Liver (tissue), 8 donors: ENCODE measurements at regions not wholly inside any gene's neighbourhood (a gene's known extent, or its start where the extent isn't known, plus 50 kb on each side); places are given as distances from the start of the nearest gene placed in this dataset.

Source experiments
- DNase-seq: peaks from one replicate; pipeline ENCODE4 v3.0.0-alpha.2; 2017; ENCODE audit warnings: low spot score
- H3K27ac ChIP-seq, 2 donors: one replicate each; pipeline ENCODE4 v1.7.0; 2013; ENCODE audit warnings: inconsistent platforms in 2 of 2, low read length in 2 of 2, control low read depth in 1 of 2, low read depth in 1 of 2, mild to moderate bottlenecking in 1 of 2
- H3K27me3 ChIP-seq, 4 donors: one replicate each; pipeline versions ENCODE4 v1.6.1 to v1.7.0; 2013; ENCODE audit warnings: low read length in 3 of 4, inconsistent platforms in 1 of 4, mild to moderate bottlenecking in 1 of 4, moderate library complexity in 1 of 4; ENCODE audit not compliant: control insufficient read depth in 4 of 4, insufficient read depth in 4 of 4
- H3K36me3 ChIP-seq, 4 donors: one replicate each; pipeline versions ENCODE4 v1.6.1 to v1.7.0; 2013; ENCODE audit warnings: low read length in 3 of 4, mild to moderate bottlenecking in 3 of 4, low read depth in 1 of 4, moderate library complexity in 1 of 4; ENCODE audit not compliant: control insufficient read depth in 4 of 4, insufficient read depth in 3 of 4
- H3K4me1 ChIP-seq, 4 donors: one replicate each; pipeline versions ENCODE4 v1.6.1 to v1.7.0; 2013; ENCODE audit warnings: low read length in 3 of 4, mild to moderate bottlenecking in 3 of 4, moderate library complexity in 1 of 4; ENCODE audit not compliant: control insufficient read depth in 4 of 4, insufficient read depth in 4 of 4
- H3K4me3 ChIP-seq, 3 donors: one replicate each; pipeline versions ENCODE4 v1.6.1 to v1.7.0; 2013; ENCODE audit warnings: low read length in 3 of 3, control low read depth in 1 of 3, low read depth in 1 of 3, mild to moderate bottlenecking in 1 of 3
- H3K9ac ChIP-seq, 2 donors: one replicate each; pipeline ENCODE4 v1.7.0; 2013; ENCODE audit warnings: low read length in 2 of 2, mild to moderate bottlenecking in 2 of 2, moderate library complexity in 2 of 2, control low read depth in 1 of 2, low read depth in 1 of 2
- H3K9me3 ChIP-seq, 4 donors: one replicate each; pipeline versions ENCODE4 v1.6.1 to v1.7.0; 2013; ENCODE audit warnings: low read length in 3 of 4; ENCODE audit not compliant: control insufficient read depth in 4 of 4
- EGR1 ChIP-seq, 2 donors: IDR thresholded peaks; 2 replicates each; pipeline ENCODE4 v1.6.1; 2016 to 2018; ENCODE audit warnings: antibody characterized with exemption in 2 of 2, low read depth in 2 of 2
- FOXA1 ChIP-seq: IDR thresholded peaks from 2 replicates; pipeline ENCODE4 v1.6.1; 2016; ENCODE audit warnings: antibody characterized with exemption
- FOXA2 ChIP-seq: IDR thresholded peaks from 2 replicates; pipeline ENCODE4 v1.6.1; 2016; ENCODE audit warnings: antibody characterized with exemption
- GABPA ChIP-seq, 2 donors: IDR thresholded peaks in 1 of 2; conservative IDR thresholded peaks in 1 of 2; 2 replicates each; pipeline ENCODE4 v1.6.1; 2016; ENCODE audit warnings: antibody characterized with exemption in 2 of 2, mild to moderate bottlenecking in 1 of 2, moderate library complexity in 1 of 2
- HNF4A ChIP-seq, 2 donors: conservative IDR thresholded peaks; 2 replicates each; pipeline ENCODE4 v1.6.1; 2016; ENCODE audit warnings: antibody characterized with exemption in 2 of 2, mild to moderate bottlenecking in 2 of 2
- HNF4G ChIP-seq: IDR thresholded peaks from 2 replicates; pipeline ENCODE4 v1.6.1; 2016; ENCODE audit warnings: antibody characterized with exemption
- JUND ChIP-seq, 2 donors: IDR thresholded peaks; 2 replicates each; pipeline ENCODE4 v1.6.1; 2016; ENCODE audit warnings: antibody characterized with exemption in 2 of 2
- MAX ChIP-seq: IDR thresholded peaks from 2 replicates; pipeline ENCODE4 v1.6.1; 2016; ENCODE audit warnings: antibody characterized with exemption
- NR2F2 ChIP-seq: IDR thresholded peaks from 2 replicates; pipeline ENCODE4 v1.6.1; 2016; ENCODE audit warnings: antibody characterized with exemption
- RAD21 ChIP-seq, 2 donors: IDR thresholded peaks; 2 replicates each; pipeline ENCODE4 v1.6.1; 2016; ENCODE audit warnings: antibody characterized with exemption in 2 of 2, mild to moderate bottlenecking in 2 of 2
- REST ChIP-seq: IDR thresholded peaks from 2 replicates; pipeline ENCODE4 v1.6.1; 2016; ENCODE audit warnings: antibody characterized with exemption, mild to moderate bottlenecking
- SP1 ChIP-seq: IDR thresholded peaks from 2 replicates; pipeline ENCODE4 v1.6.1; 2018; ENCODE audit warnings: antibody characterized with exemption, mild to moderate bottlenecking
- TAF1 ChIP-seq: conservative IDR thresholded peaks from 2 replicates; pipeline ENCODE4 v1.6.1; 2016; ENCODE audit warnings: antibody characterized with exemption, mild to moderate bottlenecking
- YY1 ChIP-seq: IDR thresholded peaks from 2 replicates; pipeline ENCODE4 v1.6.1; 2016; ENCODE audit warnings: antibody characterized with exemption, mild to moderate bottlenecking
- WGBS: extraction: QIAGEN DNeasy Blood & Tissue Kit; methylation state at CpG from one replicate; pipeline ENCODE4 v1.1.7; 2013; 5-methylcytosine and 5-hydroxymethylcytosine counted together
- TF ChIP-seq, protein P1 (sequence below): IDR thresholded peaks from 2 replicates; pipeline ENCODE4 v1.6.1; 2016; ENCODE audit warnings: antibody characterized with exemption
- TF ChIP-seq, protein P2 (sequence below): IDR thresholded peaks from 2 replicates; pipeline ENCODE4 v1.6.1; 2016; ENCODE audit warnings: antibody characterized with exemption
- TF ChIP-seq, protein P3 (sequence below): fragments of 150-350 bp; IDR thresholded peaks from 2 replicates; pipeline ENCODE4 v1.5.1; 2017; ENCODE audit warnings: improper control_type of control experiment, low read depth, low read length; ENCODE audit not compliant: missing input control
- donor health status: healthy.
- donor health status: healthy.
- donor health status: healthy.
- donor health status: healthy.
- donor health status: healthy.

GRCh38 chr7:86970986-86971385 lies 88.5 kb downstream of the ELAPOR2 start:
- TF ChIP-seq TAF1 = no peak
- TF ChIP-seq SP1 = no peak
- no peak for TF ChIP-seq HNF4G
- no peak for TF ChIP-seq HNF4A (conservative IDR thresholded peaks at IDR 0.05)
- TF ChIP-seq RAD21 (IDR thresholded peaks at IDR 0.05) = no peak
- no peak for TF ChIP-seq JUND (IDR thresholded peaks at IDR 0.05)
- no peak for DNase-seq
- Histone ChIP-seq H3K36me3 (no peaks in the 10 kb centered on the region), H3K9ac (no peak overlapping the region), H3K27ac (no peak overlapping the region), H3K4me3 (no peak overlapping the region), H3K27me3 (peaks cover 0 to 2% (median 0%) of the 10 kb centered on the region in 4 donors), H3K9me3 (no peaks in the 10 kb centered on the region), H3K4me1 (no peaks in the 10 kb centered on the region)
- 82% methylated on average over 2 of the region's 2 CpGs for WGBS

- Histone ChIP-seq H3K9ac (no peak overlapping the region), H3K4me1 (no peaks in the 10 kb centered on the region), H3K4me3 (no peak overlapping the region), H3K27ac (no peak overlapping the region), H3K9me3 (no peaks in the 10 kb centered on the region), H3K27me3 (peaks cover 0 to 2% (median 0%) of the 10 kb centered on the region in 4 donors), H3K36me3 (no peaks in the 10 kb centered on the region)
- no peak for TF ChIP-seq FOXA1
- TF ChIP-seq, protein P1, sequence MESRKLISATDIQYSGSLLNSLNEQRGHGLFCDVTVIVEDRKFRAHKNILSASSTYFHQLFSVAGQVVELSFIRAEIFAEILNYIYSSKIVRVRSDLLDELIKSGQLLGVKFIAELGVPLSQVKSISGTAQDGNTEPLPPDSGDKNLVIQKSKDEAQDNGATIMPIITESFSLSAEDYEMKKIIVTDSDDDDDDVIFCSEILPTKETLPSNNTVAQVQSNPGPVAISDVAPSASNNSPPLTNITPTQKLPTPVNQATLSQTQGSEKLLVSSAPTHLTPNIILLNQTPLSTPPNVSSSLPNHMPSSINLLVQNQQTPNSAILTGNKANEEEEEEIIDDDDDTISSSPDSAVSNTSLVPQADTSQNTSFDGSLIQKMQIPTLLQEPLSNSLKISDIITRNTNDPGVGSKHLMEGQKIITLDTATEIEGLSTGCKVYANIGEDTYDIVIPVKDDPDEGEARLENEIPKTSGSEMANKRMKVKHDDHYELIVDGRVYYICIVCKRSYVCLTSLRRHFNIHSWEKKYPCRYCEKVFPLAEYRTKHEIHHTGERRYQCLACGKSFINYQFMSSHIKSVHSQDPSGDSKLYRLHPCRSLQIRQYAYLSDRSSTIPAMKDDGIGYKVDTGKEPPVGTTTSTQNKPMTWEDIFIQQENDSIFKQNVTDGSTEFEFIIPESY = no peak
- TF ChIP-seq MAX = no peak
- TF ChIP-seq, protein P2, sequence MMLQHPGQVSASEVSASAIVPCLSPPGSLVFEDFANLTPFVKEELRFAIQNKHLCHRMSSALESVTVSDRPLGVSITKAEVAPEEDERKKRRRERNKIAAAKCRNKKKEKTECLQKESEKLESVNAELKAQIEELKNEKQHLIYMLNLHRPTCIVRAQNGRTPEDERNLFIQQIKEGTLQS = no peak
- TF ChIP-seq HNF4A (conservative IDR thresholded peaks at IDR 0.05) = no peak
- TF ChIP-seq REST = no peak
- TF ChIP-seq TAF1 = no peak
- no peak for TF ChIP-seq HNF4G
- TF ChIP-seq, protein P3, sequence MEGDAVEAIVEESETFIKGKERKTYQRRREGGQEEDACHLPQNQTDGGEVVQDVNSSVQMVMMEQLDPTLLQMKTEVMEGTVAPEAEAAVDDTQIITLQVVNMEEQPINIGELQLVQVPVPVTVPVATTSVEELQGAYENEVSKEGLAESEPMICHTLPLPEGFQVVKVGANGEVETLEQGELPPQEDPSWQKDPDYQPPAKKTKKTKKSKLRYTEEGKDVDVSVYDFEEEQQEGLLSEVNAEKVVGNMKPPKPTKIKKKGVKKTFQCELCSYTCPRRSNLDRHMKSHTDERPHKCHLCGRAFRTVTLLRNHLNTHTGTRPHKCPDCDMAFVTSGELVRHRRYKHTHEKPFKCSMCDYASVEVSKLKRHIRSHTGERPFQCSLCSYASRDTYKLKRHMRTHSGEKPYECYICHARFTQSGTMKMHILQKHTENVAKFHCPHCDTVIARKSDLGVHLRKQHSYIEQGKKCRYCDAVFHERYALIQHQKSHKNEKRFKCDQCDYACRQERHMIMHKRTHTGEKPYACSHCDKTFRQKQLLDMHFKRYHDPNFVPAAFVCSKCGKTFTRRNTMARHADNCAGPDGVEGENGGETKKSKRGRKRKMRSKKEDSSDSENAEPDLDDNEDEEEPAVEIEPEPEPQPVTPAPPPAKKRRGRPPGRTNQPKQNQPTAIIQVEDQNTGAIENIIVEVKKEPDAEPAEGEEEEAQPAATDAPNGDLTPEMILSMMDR = no peak
- TF ChIP-seq NR2F2 = no peak
- TF ChIP-seq JUND (IDR thresholded peaks at IDR 0.05) = no peak
- TF ChIP-seq YY1 = no peak
- no peak for TF ChIP-seq RAD21 (IDR thresholded peaks at IDR 0.05)
- no peak for TF ChIP-seq EGR1 (IDR thresholded peaks at IDR 0.05; ENCODE audit: low read depth in 2 of 2)
- TF ChIP-seq GABPA (IDR thresholded peaks at IDR 0.05 in 1 of 2, conservative IDR thresholded peaks at IDR 0.05 in 1 of 2) = no peak
- TF ChIP-seq FOXA2 = no peak
- WGBS = 57% methylated on average over 1 of the region's 1 CpG
- DNase-seq = no peak
Measured at GRCh38 chr7:86970547-86970946, 88.9 kb downstream of the ELAPOR2 start.
